ENCODE measurements at regions not wholly inside any gene's neighbourhood (a gene's known extent, or its start where the extent isn't known, plus 50 kb on each side); places are given as distances from the start of the nearest gene placed in this dataset.

- TF ChIP-seq CTCF (IDR thresholded peaks at IDR 0.05; ENCODE audit: low read length) = no peak
- TF ChIP-seq EZH2 (IDR thresholded peaks at IDR 0.05; ENCODE audit: borderline replicate concordance, low read length) = no peak
Observed at GRCh38 chr7:10472115-10472514, 501.6 kb upstream of the PHF14 start.

Measured in OCI-LY1 (cell line).